ENCODE measurements at regions not wholly inside any gene's neighbourhood (a gene's known extent, or its start where the extent isn't known, plus 50 kb on each side); places are given as distances from the start of the nearest gene placed in this dataset.

GRCh38 chr22:48920776-48921241 lies 906.9 kb downstream of the BRD1 start:
- no peak for TF ChIP-seq CTCF (IDR thresholded peaks at IDR 0.05)
- TF ChIP-seq POLR2A (IDR thresholded peaks at IDR 0.05) = no peak

All from tibial nerve (tissue), 3 donors.